Parathyroid adenoma (tissue), 2 donors: ENCODE measurements at regions not wholly inside any gene's neighbourhood (a gene's known extent, or its start where the extent isn't known, plus 50 kb on each side); places are given as distances from the start of the nearest gene placed in this dataset.

ENCODE experiments used
- H2AFZ ChIP-seq: fragments of 300-600 bp; sonication (generic); one replicate; pipeline ENCODE4 v1.7.0; 2017; ENCODE audit warnings: antibody characterized with exemption, mild to moderate bottlenecking
- H3K27ac ChIP-seq: fragments of 300-600 bp; sonication (generic); one replicate; pipeline ENCODE4 v1.7.0; 2017
- H3K27me3 ChIP-seq: fragments of 300-600 bp; sonication (generic); one replicate; pipeline ENCODE4 v1.7.0; 2017; ENCODE audit warnings: low read length; ENCODE audit not compliant: control insufficient read depth, insufficient read depth
- H3K36me3 ChIP-seq: fragments of 300-600 bp; sonication (generic); one replicate; pipeline ENCODE4 v1.7.0; 2017; ENCODE audit warnings: low read length; ENCODE audit not compliant: control insufficient read depth, insufficient read depth
- H3K4me1 ChIP-seq: fragments of 300-600 bp; sonication (generic); one replicate; pipeline ENCODE4 v1.7.0; 2017; ENCODE audit warnings: control low read depth
- H3K4me2 ChIP-seq: fragments of 300-600 bp; sonication (generic); one replicate; pipeline ENCODE4 v1.7.0; 2017; ENCODE audit warnings: low read length
- H3K4me3 ChIP-seq: fragments of 300-600 bp; sonication (generic); one replicate; pipeline ENCODE4 v1.7.0; 2017; ENCODE audit warnings: low read depth, low read length
- H3K79me2 ChIP-seq: fragments of 300-600 bp; sonication (generic); one replicate; pipeline ENCODE4 v1.7.0; 2017; ENCODE audit warnings: control low read depth
- H3K9ac ChIP-seq: fragments of 300-600 bp; sonication (generic); one replicate; pipeline ENCODE4 v1.7.0; 2017; ENCODE audit warnings: mild to moderate bottlenecking
- H3K9me3 ChIP-seq: fragments of 300-600 bp; sonication (generic); one replicate; pipeline ENCODE4 v1.7.0; 2017; ENCODE audit warnings: low read length; ENCODE audit not compliant: control insufficient read depth
- TF ChIP-seq, protein P1 (sequence below): fragments of 300-600 bp; sonication (generic); IDR thresholded peaks from one replicate; pipeline ENCODE4 v1.7.0; 2017; ENCODE audit warnings: antibody characterized with exemption, mild to moderate bottlenecking
- donor health status: primary hyperparathyroidism.

GRCh38 chr13:50726164-50726563, 117.3 kb downstream of the DLEU7 start:
- TF ChIP-seq, protein P1, sequence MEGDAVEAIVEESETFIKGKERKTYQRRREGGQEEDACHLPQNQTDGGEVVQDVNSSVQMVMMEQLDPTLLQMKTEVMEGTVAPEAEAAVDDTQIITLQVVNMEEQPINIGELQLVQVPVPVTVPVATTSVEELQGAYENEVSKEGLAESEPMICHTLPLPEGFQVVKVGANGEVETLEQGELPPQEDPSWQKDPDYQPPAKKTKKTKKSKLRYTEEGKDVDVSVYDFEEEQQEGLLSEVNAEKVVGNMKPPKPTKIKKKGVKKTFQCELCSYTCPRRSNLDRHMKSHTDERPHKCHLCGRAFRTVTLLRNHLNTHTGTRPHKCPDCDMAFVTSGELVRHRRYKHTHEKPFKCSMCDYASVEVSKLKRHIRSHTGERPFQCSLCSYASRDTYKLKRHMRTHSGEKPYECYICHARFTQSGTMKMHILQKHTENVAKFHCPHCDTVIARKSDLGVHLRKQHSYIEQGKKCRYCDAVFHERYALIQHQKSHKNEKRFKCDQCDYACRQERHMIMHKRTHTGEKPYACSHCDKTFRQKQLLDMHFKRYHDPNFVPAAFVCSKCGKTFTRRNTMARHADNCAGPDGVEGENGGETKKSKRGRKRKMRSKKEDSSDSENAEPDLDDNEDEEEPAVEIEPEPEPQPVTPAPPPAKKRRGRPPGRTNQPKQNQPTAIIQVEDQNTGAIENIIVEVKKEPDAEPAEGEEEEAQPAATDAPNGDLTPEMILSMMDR = no peak
- Histone ChIP-seq H3K27ac (no peak overlapping the region), H2AFZ (no peak overlapping the region), H3K9ac (no peak overlapping the region), H3K79me2 (no peaks in the 10 kb centered on the region), H3K4me3 (no peak overlapping the region), H3K27me3 (no peaks in the 10 kb centered on the region), H3K36me3 (no peaks in the 10 kb centered on the region), H3K9me3 (no peaks in the 10 kb centered on the region), H3K4me2 (no peak overlapping the region), H3K4me1 (no peaks in the 10 kb centered on the region)

GRCh38 chr13:50729177-50729576, 114.3 kb downstream of the DLEU7 start:
- Histone ChIP-seq H3K4me3 (no peak overlapping the region), H3K27me3 (no peaks in the 10 kb centered on the region), H3K4me2 (no peak overlapping the region), H3K9me3 (no peaks in the 10 kb centered on the region), H2AFZ (no peak overlapping the region), H3K4me1 (no peaks in the 10 kb centered on the region), H3K27ac (no peak overlapping the region), H3K36me3 (no peaks in the 10 kb centered on the region), H3K79me2 (no peaks in the 10 kb centered on the region), H3K9ac (no peak overlapping the region)
- TF ChIP-seq, protein P1 = no peak

DNA sequence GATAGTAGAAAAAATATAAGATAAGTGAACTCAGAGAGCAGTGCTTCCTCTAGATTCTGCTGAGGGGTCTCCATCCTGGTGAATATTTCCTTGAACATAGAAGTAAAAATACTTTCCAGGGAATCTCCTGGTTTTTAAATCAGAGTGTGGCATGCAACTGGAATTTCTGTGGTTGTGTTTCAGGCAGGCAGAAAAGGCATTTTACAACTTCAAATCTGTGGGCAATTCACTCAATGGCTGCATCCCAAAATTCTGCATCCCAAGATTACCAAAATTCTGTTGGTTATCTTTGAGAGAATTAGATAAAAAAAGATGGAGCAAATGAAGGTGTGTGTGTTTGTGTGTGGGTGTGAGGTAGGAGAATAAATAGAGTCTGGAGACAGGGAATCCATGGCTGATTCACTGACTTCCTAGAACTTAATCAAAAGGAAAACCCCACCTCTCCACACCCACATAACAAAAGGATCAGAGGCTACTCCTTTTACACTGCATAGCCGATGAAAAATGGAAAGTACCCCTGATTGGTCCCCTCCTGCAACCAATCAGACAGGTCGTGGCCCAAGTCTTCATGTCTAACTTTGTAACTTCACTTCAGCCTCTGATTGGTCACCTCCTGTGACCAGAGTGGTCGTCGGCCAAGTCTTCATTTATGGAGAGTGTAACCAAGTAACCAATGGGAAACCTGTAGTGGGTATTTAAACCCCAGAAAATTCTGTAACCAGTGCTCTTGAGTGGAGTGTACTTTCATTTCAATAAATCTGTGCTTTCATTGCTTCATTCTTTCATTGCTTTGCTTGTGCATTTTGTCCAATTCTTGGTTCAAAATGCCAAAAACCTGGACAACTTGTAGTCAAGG, 112.8 kb downstream of the DLEU7 start:
- no peaks in the 10 kb centered on the region for H3K27me3 ChIP-seq

GRCh38 chr13:50731400-50731799, 112.1 kb downstream of the DLEU7 start:
- TF ChIP-seq, protein P1 = no peak
- Histone ChIP-seq H3K79me2 (no peaks in the 10 kb centered on the region), H3K4me1 (no peaks in the 10 kb centered on the region), H3K4me2 (no peak overlapping the region), H3K9me3 (no peaks in the 10 kb centered on the region), H3K9ac (no peak overlapping the region), H3K36me3 (no peaks in the 10 kb centered on the region), H3K4me3 (no peak overlapping the region), H2AFZ (no peak overlapping the region), H3K27me3 (no peaks in the 10 kb centered on the region), H3K27ac (no peak overlapping the region)

More for the DNA sequence above, 112.8 kb downstream of the DLEU7 start:
- Histone ChIP-seq H3K9me3 (no peaks in the 10 kb centered on the region), H3K27ac (no peak overlapping the region), H3K79me2 (no peaks in the 10 kb centered on the region), H3K36me3 (no peaks in the 10 kb centered on the region), H3K9ac (no peak overlapping the region), H3K4me1 (no peaks in the 10 kb centered on the region), H2AFZ (no peak overlapping the region), H3K4me2 (no peak overlapping the region), H3K4me3 (no peak overlapping the region)
- TF ChIP-seq, protein P1 = no peak

GRCh38 chr13:50732712-50733111, 110.8 kb downstream of the DLEU7 start:
- no peaks in the 10 kb centered on the region for H3K9me3 ChIP-seq
- TF ChIP-seq, protein P1 = no peak
- H2AFZ ChIP-seq = no peak overlapping the region
- no peak overlapping the region for H3K27ac ChIP-seq
- H3K36me3 ChIP-seq = no peaks in the 10 kb centered on the region
- H3K4me2 ChIP-seq = no peak overlapping the region
- H3K9ac ChIP-seq = no peak overlapping the region
- H3K27me3 ChIP-seq = no peaks in the 10 kb centered on the region
- H3K4me1 ChIP-seq = no peaks in the 10 kb centered on the region
- H3K79me2 ChIP-seq = no peaks in the 10 kb centered on the region
- H3K4me3 ChIP-seq = no peak overlapping the region
